ENCODE measurements at regions not wholly inside any gene's neighbourhood (a gene's known extent, or its start where the extent isn't known, plus 50 kb on each side); places are given as distances from the start of the nearest gene placed in this dataset.

DNA sequence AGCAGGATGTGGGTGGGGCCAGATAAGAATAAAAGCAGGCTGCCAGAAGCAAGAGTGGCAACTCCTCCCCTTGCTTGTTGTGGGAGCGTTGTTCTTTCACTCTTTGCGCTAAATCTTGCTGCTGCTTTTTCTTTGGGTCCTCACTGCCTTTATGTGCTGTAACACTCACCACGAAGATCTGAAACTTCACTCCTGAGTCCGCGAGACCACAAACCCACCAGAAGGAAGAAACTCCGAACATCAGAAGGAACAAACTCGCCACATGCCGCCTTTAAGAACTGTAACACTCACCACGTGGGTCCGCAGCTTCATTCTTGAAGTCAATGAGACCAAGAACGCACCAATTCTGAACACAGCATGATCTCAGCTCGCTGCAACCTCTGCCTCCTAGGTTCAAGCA, 72.9 kb downstream of the IL12A start:
- TF ChIP-seq, protein P1, sequence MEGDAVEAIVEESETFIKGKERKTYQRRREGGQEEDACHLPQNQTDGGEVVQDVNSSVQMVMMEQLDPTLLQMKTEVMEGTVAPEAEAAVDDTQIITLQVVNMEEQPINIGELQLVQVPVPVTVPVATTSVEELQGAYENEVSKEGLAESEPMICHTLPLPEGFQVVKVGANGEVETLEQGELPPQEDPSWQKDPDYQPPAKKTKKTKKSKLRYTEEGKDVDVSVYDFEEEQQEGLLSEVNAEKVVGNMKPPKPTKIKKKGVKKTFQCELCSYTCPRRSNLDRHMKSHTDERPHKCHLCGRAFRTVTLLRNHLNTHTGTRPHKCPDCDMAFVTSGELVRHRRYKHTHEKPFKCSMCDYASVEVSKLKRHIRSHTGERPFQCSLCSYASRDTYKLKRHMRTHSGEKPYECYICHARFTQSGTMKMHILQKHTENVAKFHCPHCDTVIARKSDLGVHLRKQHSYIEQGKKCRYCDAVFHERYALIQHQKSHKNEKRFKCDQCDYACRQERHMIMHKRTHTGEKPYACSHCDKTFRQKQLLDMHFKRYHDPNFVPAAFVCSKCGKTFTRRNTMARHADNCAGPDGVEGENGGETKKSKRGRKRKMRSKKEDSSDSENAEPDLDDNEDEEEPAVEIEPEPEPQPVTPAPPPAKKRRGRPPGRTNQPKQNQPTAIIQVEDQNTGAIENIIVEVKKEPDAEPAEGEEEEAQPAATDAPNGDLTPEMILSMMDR (conservative IDR thresholded peaks at IDR 0.05; ENCODE audit: low read depth, low read length): no peak
- TF ChIP-seq EZH2 (IDR thresholded peaks at IDR 0.05; ENCODE audit: low read length, unreplicated experiment) (no peak), EZH2phosphoT487 (IDR thresholded peaks at IDR 0.05; ENCODE audit: borderline replicate concordance, low read length) (no peak)
